HCT116 (cell line): ENCODE measurements at regions not wholly inside any gene's neighbourhood (a gene's known extent, or its start where the extent isn't known, plus 50 kb on each side); places are given as distances from the start of the nearest gene placed in this dataset.

Experiments
- CEBPB ChIP-seq: IDR thresholded peaks from 2 replicates; pipeline ENCODE4 v1.6.1; 2012; ENCODE audit warnings: low read depth
- EZH2 ChIP-seq: fragments of 200-600 bp; sonication (generic); IDR thresholded peaks from 2 replicates; pipeline ENCODE4 v1.6.1; 2017; ENCODE audit warnings: antibody characterized with exemption, mixed run types
- POLR2A ChIP-seq: IDR thresholded peaks from 2 replicates; pipeline ENCODE4 v1.7.0; 2011; ENCODE audit warnings: borderline replicate concordance; ENCODE audit not compliant: insufficient read depth, insufficient read length; ENCODE audit errors: extremely low read depth
- POLR2AphosphoS5 ChIP-seq: IDR thresholded peaks from 2 replicates; pipeline ENCODE4 v1.6.1; 2011; ENCODE audit warnings: mild to moderate bottlenecking, low read depth, low read length, moderate library complexity
- RAD21 ChIP-seq: IDR thresholded peaks from 2 replicates; pipeline ENCODE4 v1.6.1; 2012; ENCODE audit warnings: low read depth, mild to moderate bottlenecking
- SP1 ChIP-seq: IDR thresholded peaks from 2 replicates; pipeline ENCODE4 v1.6.1; 2012; ENCODE audit warnings: low read depth
- SRF ChIP-seq: IDR thresholded peaks from 2 replicates; pipeline ENCODE4 v1.6.1; 2012; ENCODE audit warnings: low read depth
- TCF7L2 ChIP-seq: IDR thresholded peaks from 2 replicates; pipeline ENCODE4 v1.7.0; 2011; ENCODE audit warnings: borderline replicate concordance, inconsistent platforms; ENCODE audit not compliant: insufficient read depth, insufficient read length; ENCODE audit errors: extremely low read depth
- TF ChIP-seq, protein P1 (sequence below): IDR thresholded peaks from 2 replicates; pipeline ENCODE4 v1.6.1; 2011; ENCODE audit warnings: mild to moderate bottlenecking, low read length, moderate library complexity; ENCODE audit not compliant: insufficient replicate concordance; ENCODE audit errors: extremely low read depth
- TF ChIP-seq, protein P2 (sequence below), 3 experiments: fragments of 200-600 bp in 1 of 3; sonication (generic) in 1 of 3; IDR thresholded peaks in 2 of 3; conservative IDR thresholded peaks in 1 of 3; 2 replicates each; pipeline ENCODE4 v1.5.1; 2012 to 2017; ENCODE audit warnings: low read depth in 2 of 3, low read length in 2 of 3, antibody characterized with exemption in 1 of 3, borderline replicate concordance in 1 of 3, control low read depth in 1 of 3, mild to moderate bottlenecking in 1 of 3, mixed read lengths in 1 of 3, mixed run types in 1 of 3, moderate library complexity in 1 of 3; ENCODE audit not compliant: insufficient read depth in 1 of 3
- TF ChIP-seq, protein P3 (sequence below): IDR thresholded peaks from 2 replicates; pipeline ENCODE4 v1.6.1; 2012
- TF ChIP-seq, protein P4 (sequence below): IDR thresholded peaks from 2 replicates; pipeline ENCODE4 v1.6.1; 2012

DNA sequence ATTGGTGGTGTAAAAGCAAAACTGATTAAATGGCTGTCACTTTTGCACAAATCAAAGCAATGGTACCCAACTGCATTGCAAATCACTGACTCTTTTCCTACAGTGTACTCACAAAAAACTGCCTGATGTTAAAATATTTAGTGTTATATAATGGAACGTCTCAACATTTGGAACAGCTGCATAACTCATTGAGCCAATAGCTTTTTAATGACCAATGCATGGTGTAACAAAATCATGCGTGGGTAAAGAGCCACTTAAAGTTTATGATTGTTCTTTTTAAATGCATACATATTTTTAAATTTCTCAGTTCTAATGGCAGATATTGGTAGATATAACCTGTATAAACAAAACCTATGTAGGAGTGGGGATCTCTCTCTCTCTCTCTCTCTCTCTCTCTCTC lies 204.0 kb upstream of the MPHOSPH6 start:
- TF ChIP-seq, protein P1, sequence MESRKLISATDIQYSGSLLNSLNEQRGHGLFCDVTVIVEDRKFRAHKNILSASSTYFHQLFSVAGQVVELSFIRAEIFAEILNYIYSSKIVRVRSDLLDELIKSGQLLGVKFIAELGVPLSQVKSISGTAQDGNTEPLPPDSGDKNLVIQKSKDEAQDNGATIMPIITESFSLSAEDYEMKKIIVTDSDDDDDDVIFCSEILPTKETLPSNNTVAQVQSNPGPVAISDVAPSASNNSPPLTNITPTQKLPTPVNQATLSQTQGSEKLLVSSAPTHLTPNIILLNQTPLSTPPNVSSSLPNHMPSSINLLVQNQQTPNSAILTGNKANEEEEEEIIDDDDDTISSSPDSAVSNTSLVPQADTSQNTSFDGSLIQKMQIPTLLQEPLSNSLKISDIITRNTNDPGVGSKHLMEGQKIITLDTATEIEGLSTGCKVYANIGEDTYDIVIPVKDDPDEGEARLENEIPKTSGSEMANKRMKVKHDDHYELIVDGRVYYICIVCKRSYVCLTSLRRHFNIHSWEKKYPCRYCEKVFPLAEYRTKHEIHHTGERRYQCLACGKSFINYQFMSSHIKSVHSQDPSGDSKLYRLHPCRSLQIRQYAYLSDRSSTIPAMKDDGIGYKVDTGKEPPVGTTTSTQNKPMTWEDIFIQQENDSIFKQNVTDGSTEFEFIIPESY: no peak
- TF ChIP-seq POLR2A (no peak), SRF (no peak), CEBPB (no peak), POLR2AphosphoS5 (no peak), TCF7L2 (no peak), EZH2 (no peak), SP1 (no peak), RAD21 (no peak)
- TF ChIP-seq, protein P2, sequence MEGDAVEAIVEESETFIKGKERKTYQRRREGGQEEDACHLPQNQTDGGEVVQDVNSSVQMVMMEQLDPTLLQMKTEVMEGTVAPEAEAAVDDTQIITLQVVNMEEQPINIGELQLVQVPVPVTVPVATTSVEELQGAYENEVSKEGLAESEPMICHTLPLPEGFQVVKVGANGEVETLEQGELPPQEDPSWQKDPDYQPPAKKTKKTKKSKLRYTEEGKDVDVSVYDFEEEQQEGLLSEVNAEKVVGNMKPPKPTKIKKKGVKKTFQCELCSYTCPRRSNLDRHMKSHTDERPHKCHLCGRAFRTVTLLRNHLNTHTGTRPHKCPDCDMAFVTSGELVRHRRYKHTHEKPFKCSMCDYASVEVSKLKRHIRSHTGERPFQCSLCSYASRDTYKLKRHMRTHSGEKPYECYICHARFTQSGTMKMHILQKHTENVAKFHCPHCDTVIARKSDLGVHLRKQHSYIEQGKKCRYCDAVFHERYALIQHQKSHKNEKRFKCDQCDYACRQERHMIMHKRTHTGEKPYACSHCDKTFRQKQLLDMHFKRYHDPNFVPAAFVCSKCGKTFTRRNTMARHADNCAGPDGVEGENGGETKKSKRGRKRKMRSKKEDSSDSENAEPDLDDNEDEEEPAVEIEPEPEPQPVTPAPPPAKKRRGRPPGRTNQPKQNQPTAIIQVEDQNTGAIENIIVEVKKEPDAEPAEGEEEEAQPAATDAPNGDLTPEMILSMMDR (IDR thresholded peaks at IDR 0.05 in 2 of 3, conservative IDR thresholded peaks at IDR 0.05 in 1 of 3; ENCODE audit: borderline replicate concordance in 1 of 3, insufficient read depth in 1 of 3, low read depth in 2 of 3, low read length in 2 of 3): no peak
- TF ChIP-seq, protein P3, sequence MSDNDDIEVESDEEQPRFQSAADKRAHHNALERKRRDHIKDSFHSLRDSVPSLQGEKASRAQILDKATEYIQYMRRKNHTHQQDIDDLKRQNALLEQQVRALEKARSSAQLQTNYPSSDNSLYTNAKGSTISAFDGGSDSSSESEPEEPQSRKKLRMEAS: no peak
- TF ChIP-seq, protein P4, sequence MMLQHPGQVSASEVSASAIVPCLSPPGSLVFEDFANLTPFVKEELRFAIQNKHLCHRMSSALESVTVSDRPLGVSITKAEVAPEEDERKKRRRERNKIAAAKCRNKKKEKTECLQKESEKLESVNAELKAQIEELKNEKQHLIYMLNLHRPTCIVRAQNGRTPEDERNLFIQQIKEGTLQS: no peak
